HG03442 (cell line): ENCODE measurements at regions not wholly inside any gene's neighbourhood (a gene's known extent, or its start where the extent isn't known, plus 50 kb on each side); places are given as distances from the start of the nearest gene placed in this dataset.

Experiments used
- ATAC-seq: cut with Tn5 transposase; IDR thresholded peaks from one replicate; pipeline ENCODE4 v1.9.1; 2021; ENCODE audit warnings: mild to moderate bottlenecking, moderate library complexity; ENCODE audit not compliant: unreplicated experiment

DNA sequence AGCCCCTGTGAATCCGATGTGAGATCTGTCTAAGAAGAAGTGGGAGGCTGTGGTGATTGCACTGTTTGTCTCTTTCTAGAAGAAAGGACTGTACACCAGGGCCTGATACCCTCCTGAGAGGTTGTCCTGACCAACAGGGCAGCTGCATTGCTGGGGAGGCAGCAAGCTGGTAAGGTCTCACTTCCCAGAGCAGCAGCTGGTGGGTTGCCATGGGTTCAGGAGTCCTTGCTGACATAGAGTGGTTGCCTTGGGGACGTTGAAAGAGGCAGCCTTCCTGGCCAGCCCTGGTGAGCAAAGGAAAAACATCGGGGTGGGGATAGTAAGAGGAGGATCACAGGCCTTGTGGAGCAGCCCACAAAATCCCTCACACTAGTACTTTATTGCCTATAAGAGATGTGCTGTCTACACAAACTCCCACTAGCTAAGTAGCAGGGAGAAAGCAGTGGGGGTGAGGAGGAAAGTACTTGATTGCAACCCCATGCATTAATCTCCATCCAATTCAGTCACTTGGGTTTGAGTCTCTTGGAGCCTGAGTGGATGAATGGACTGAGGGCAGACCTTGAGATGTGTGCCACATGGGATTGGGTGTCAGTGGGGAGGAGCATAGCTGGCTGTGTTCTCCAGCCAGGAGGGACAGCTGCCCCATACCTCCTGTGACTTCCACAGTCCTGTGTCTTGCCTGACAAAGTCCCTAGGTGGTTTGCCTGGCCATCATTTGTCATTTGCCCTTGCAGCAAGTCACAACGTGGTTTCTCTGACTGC, 143.8 kb upstream of the RPL38 start:
- no peak for ATAC-seq

GRCh38 chr17:74061758-74062157, 141.7 kb upstream of the RPL38 start:
- ATAC-seq, result no peak

DNA sequence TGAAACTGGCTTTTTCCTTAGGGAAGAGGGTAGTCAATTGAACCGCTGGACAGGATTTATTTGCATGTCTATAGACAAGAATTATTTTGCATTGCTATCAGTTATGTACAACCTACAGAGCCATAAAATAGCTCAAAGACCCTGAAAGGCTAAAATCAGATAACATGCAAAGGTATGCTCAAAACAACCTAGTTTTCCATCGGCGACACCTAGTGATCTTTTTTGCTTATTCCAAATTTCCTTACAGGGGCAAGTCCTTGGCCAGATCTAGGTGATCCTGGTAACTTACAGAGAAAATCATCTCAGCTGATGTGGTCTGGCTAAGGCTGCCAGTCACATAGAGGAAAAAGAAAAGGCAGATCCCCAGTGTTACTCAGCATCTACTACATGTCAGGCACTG, 141.2 kb upstream of the RPL38 start:
- ATAC-seq, result no peak

DNA sequence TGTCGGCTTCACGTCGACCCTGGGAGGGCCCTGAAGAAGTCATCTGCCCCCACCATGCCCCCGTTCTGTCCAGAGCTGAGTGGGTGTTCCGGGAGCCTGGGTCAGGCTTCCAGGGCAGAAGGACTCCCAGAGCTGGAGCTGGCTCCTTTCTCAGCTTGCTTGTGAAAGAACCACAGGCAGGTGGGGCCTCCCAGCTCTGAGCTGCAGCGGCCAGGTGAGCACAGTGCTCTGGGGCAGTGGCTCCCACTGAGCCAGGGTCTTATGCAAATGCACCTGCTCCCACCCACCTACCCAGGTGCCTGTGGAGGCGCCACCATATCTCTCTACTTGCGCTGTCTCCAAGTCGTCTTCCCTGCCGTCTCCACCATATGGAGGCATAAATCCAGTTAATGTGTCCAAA, 140.0 kb upstream of the RPL38 start:
- no peak for ATAC-seq

GRCh38 chr17:74070374-74070773, 133.1 kb upstream of the RPL38 start:
- ATAC-seq, result no peak

DNA sequence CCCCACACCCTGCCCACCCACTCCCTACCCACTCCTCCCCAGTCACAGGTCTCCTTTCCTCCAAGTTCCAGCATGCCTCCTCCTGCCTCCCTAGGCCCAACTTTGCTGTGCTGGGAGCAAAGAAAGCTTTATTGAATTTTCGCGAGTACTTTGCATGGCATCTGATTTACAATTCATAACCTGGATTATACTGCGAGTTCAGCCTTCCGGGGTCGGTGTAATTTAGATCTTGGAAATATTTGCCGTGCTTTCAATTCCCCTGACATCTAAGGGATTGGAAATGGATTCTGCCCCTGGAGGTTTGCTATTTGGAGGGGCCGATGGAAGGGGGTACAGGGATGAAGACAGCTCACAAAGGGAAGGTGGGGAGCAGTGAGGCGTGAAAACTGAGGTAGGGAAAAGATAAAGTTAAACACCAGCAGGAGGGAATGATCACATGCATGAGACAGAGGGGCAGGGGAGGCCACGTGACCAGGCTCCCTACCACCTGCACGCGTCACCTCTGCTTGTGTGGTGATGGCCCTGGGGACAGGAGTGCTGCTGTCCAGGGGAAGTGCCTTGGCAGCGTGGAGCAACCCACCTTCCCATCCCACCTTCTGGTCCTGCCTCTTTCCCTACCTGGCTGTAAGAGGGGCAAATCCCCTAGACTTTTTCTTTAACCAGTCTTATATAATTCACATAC, 132.3 kb upstream of the RPL38 start:
- no peak for ATAC-seq

DNA sequence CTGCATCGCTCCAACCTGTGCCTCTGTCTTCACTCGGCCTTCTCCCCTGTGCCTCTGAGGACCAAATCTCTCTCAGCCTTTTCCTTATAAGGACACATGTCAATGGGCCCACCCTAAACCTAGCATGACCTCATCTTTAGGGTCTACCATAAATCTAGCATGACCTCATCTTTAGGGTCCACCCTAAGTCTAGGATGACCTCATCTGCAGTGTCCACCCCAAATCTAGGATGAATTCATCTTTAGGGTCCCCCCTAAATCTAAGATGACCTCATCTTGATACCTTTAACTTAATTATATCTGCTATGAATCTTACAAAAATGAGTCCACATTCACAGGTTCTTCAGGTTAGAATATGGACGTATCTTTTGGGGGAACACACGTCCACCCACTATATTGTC, 131.1 kb upstream of the RPL38 start:
- ATAC-seq, result no peak

GRCh38 chr17:74076446-74076845, 127.0 kb upstream of the RPL38 start:
- no peak for ATAC-seq

GRCh38 chr17:74077231-74077630, 126.2 kb upstream of the RPL38 start:
- ATAC-seq, result no peak

DNA sequence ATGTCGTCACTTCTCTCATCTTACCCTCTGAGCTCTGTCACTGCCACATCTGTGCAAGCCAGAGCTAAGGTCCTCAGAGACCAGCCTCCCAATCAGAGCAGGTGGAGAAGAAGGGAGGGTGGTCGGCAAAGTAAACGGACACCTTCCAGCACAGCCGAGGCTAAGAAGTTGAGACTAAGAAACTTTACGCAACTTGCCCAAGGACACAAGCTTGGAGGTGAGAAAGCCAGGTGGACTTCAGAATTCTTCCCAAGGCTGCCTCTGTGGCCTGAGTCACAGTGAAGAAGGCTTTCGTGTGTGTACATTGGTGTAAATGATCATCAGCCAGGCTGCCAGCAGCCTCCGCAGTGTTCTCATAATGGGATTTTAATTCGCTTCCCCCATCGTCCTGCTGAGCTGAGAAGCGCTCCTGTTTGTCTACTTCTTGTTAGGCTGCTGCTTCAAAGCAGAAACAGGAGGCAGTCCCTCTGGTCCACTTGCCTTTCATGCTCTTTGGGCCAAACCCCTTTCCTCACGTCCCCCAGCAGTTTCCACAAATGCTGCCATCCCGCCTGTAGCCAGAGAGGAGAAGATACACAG, 125.0 kb upstream of the RPL38 start:
- no peak for ATAC-seq

DNA sequence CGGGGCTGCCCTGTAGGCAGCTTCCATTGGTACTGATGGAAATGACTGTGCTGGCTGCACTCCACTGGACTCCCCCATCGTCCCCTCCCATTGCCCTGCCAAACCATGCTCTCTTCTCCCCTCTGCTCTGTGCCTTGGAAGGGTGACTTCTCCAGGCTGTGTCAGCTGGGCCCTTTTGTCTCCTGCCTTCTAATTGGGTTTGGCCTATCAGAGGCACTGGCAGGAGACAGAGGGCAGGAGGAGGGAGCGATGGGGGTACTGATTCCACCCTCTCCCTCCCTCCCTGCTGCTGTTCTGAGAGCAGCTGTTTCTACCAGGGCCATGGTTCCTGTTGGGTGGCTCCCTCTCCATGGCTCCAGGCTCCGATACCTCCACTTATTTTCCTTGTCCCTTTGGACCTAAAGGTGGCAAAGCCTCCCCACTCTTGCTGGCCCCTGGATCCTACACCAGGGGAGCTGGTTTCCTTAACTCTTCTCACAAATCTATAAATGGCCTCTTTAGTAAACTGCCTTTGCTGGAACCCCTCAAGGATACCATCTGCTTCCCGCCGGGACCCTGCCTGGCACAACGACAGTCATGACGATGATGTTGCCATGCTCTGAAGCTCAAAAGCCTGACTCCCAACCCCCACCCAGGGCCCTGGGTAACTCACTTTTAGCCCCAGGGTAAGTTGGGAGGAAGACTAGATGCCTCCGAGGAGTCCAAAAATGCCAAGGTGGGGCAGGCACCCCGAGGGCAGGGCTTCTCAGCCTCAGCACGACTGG, 123.8 kb upstream of the RPL38 start:
- ATAC-seq, result no peak

- no peak for ATAC-seq
These were observed 122.6 kb upstream of the RPL38 start for GRCh38 chr17:74080656-74081582.

- no peak for ATAC-seq
These were observed 120.6 kb upstream of the RPL38 start for GRCh38 chr17:74082886-74083285.

DNA sequence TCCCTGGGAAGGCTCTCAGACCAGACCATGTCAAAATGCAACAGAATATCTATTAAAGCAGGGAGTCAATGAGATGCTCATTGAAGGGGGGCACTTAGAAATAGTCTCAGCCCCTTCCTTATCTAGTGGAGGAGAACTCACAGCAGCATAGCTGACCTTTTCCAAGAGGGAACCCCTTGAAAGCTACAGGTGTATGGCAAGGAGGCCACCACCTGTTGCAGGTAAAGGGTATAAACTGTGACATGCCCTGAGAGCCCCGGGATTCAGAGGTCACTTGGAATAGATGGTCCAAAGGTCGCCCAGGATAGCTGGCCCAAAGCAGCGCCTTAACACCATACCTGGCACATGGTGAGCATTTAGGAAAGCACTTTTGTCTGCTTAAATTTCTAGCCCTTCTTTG, 120.2 kb upstream of the RPL38 start:
- no peak for ATAC-seq

DNA sequence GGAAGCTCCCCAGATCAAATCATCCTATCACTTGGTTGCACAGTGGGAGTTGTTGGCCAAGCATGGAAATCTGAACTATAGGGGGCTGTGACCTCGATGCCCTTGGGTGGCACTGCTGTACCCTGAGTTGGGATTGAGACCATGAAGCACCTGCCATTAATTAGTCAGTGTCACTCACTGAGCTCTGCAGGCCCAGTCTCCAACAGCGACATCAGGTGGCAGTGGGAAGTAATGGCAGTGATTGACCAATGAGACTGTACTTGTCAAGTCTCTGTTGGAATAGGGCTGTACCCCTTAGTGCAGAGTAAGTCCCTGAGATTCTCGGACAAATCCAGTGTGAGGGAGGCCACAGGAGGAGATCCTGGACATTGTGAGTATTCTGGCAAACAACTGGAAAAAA, 118.0 kb upstream of the RPL38 start:
- no peak for ATAC-seq

DNA sequence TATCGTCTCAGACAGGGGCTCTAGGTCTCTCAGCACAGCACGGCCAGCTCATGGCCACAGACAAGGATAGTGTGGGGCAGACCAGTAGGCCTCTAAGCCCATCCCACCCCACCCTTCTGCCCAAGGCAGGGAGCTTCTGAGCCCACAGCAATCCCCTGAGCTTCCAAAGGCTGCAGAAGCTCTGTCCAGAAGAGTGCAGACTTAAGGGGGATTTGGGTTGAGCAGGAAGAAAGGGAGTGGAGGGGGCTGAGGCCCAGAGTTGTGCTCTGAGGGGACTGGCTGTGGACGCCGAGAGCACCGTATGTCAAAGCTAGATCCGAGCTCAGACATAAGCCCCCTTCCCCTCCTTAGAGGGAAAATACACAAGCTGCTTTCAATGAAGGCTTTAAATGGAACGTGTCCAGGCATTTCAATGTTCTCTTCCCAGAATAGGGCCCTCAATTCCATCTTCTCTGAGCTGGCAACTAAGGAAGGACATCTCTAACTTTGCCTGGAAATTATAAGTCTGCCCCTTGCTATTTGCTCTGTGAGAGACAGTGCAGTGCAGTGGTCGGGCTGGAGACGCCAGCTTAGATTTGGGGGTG, 116.4 kb upstream of the RPL38 start:
- no peak for ATAC-seq

DNA sequence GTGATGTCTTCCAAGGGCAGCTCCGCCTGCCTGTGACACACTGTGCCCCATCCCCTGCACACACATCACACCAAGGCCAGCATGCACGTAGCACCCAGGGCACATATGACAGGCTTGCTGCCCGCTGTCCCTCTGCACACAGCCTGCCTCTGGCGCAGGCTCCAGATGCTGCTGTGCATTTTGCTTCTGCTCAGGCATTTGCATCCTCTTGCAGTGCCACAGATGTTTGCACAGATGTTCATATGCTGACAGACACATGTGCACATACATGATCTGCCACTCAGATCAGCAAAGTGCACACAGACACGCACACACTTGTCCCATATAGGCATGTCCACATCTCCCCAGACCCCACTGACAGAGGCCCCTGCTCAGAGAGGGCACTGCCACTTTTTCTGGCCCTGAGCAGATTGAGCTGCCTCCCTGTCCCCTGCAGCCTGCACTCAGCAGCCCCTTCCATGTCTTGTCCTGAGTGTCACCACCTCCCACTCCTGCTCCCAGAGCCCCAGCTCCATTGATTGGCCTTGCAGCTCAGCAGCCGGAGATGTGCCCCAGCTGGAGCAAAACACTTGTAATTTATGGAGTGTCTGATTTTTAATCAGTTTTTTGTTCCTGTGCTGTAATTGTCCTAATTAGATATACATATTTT, 115.1 kb upstream of the RPL38 start:
- ATAC-seq, result no peak

DNA sequence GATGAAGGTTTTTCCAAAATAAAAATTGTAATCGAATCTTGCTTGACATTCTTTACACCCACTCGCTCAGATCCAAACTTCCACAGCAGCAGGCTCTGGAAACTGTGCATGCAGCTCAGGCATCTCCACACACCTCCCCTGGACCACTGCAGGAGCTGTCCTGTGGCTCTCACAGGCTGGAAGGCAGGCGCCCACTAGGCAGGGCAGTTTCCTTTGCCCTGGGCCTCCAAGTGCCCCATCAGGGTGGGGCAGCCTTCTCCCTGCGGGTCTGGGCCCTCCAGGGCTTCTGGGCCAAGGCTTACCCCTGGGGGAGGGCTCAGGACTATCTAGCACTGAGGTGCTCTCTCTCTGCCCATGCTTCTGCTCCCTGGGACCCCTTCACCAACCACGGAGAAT, 114.5 kb upstream of the RPL38 start:
- no peak for ATAC-seq

DNA sequence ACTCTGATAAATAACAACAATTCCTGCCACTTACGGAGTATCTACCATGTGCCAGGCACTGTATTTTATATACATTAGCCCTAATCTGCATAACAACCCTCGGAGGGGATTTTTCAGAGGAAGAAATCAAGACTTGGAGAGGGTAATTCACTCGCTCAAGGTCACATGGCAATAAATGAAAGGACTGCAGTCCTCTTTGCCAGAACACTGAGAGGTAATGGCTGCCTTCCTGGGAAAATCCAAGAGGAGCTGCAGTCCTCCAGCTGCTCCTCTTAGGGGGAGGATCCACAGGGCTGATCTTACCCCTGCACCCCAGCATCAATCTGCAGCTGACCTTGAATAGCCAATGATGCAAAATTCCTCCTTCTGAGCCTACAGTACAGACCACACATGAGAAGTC, 114.1 kb upstream of the RPL38 start:
- no peak for ATAC-seq
